IPS-20b (cell line): ENCODE measurements at regions not wholly inside any gene's neighbourhood (a gene's known extent, or its start where the extent isn't known, plus 50 kb on each side); places are given as distances from the start of the nearest gene placed in this dataset.
"Not testable (repeated sequence)": the region's sequence is repeated elsewhere in the genome, so short reads cannot be mapped to it uniquely, and the experiment has no call there.

Experiments
- H3K27ac ChIP-seq: one replicate; pipeline ENCODE4 v1.5.1; 2013; ENCODE audit warnings: low read length
- H3K27me3 ChIP-seq: 2 replicates; pipeline ENCODE4 v1.6.1; 2013; ENCODE audit warnings: mild to moderate bottlenecking, low read length, inconsistent platforms; ENCODE audit not compliant: insufficient read depth
- H3K36me3 ChIP-seq: 2 replicates; pipeline ENCODE4 v1.6.1; 2013; ENCODE audit warnings: low read depth, mild to moderate bottlenecking, inconsistent platforms, low read length, moderate library complexity; ENCODE audit not compliant: insufficient read depth
- H3K4me1 ChIP-seq: 2 replicates; pipeline ENCODE4 v1.6.1; 2013; ENCODE audit warnings: mild to moderate bottlenecking, control low read depth, inconsistent platforms, low read length, moderate library complexity; ENCODE audit not compliant: insufficient read depth
- H3K4me3 ChIP-seq: 2 replicates; pipeline ENCODE4 v1.5.1; 2013; ENCODE audit warnings: mild to moderate bottlenecking, low read length, inconsistent platforms
- H3K9ac ChIP-seq: 2 replicates; pipeline ENCODE4 v1.6.1; 2013; ENCODE audit warnings: low read depth, mild to moderate bottlenecking, inconsistent platforms, low read length, moderate library complexity
- H3K9me3 ChIP-seq: 2 replicates; pipeline ENCODE4 v1.6.1; 2013; ENCODE audit warnings: mild to moderate bottlenecking, low read depth, low read length, inconsistent platforms; ENCODE audit not compliant: insufficient read depth

DNA sequence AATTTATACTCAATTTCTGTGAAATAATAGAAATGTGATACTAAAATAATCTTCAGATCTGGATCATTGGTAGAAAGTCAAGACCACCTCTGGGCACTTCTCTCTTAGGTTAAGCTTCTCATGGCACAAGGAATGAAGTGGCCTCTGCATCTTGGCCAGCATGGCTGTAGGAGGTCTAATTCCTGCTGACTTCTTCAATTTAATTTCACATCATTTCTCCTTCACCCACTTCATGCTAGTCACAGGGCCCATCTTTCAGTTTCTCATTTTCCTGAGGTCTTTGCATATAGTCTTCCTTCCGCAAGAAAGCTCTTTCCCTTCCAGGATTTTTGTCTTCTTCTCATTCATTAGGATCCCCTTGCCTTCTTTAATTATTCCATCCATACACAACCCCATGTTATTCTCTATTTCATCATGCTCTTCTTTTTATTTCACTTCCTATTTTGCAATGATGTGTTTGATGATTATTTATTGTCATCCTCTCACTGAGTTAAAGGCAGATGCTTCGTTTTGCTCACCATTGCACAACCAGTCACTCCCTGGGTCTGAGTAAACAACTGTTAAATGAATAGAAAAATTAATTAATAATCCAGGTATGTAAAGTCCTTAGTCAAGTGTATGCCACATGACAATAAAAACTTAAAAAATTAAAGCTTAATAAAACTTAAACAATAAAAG is 397.4 kb downstream of the SPRY2 start:
- Histone ChIP-seq H3K27ac (no peak overlapping the region), H3K27me3 (no peaks in the 10 kb centered on the region), H3K9ac (no peak overlapping the region), H3K9me3 (no peaks in the 10 kb centered on the region), H3K4me1 (peaks cover 6% of the 10 kb centered on the region; the same call in 1 of the 2 replicates), H3K36me3 (no peaks in the 10 kb centered on the region), H3K4me3 (no peak overlapping the region)

GRCh38 chr13:79941752-79942151 is 399.2 kb downstream of the SPRY2 start:
- Histone ChIP-seq H3K27me3 (no peaks in the 10 kb centered on the region), H3K9me3 (no peaks in the 10 kb centered on the region), H3K9ac (no peak overlapping the region), H3K27ac (no peak overlapping the region), H3K4me1 (peaks cover 7% of the 10 kb centered on the region), H3K36me3 (no peaks in the 10 kb centered on the region), H3K4me3 (no peak overlapping the region)

GRCh38 chr13:79939689-79940088 is 401.2 kb downstream of the SPRY2 start:
- Histone ChIP-seq H3K9ac (no peak overlapping the region), H3K4me1 (peaks cover 14% of the 10 kb centered on the region), H3K4me3 (no peak overlapping the region), H3K27me3 (no peaks in the 10 kb centered on the region), H3K36me3 (no peaks in the 10 kb centered on the region), H3K9me3 (no peaks in the 10 kb centered on the region), H3K27ac (no peak overlapping the region)

DNA sequence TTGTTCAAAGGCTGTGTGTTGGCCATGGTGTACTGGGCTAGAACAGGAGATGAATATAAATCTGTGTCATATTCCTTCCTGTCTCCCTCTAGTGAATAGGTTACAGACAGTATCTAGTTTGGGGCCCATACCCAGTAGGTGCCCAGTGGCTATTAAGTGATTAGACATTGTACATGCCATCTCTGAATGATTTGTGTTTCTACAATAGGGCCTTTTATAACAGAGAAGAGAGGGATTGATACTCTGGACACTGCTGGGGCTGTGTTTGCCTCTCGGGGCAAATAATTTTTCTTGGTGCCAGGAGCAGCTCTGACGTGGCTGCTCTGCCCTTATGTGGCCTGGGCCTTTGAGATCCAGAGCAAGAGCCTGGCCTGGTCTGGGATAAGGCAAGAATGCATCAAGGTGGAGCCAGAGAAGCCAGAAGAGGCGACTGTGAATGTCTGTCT is 403.1 kb downstream of the SPRY2 start:
- H3K9ac ChIP-seq: no peak overlapping the region
- no peak overlapping the region for H3K4me3 ChIP-seq
- no peaks in the 10 kb centered on the region for H3K36me3 ChIP-seq
- peaks cover 14% of the 10 kb centered on the region for H3K4me1 ChIP-seq
- no peaks in the 10 kb centered on the region for H3K27me3 ChIP-seq
- H3K9me3 ChIP-seq: no peaks in the 10 kb centered on the region
- H3K27ac ChIP-seq: no peak overlapping the region

DNA sequence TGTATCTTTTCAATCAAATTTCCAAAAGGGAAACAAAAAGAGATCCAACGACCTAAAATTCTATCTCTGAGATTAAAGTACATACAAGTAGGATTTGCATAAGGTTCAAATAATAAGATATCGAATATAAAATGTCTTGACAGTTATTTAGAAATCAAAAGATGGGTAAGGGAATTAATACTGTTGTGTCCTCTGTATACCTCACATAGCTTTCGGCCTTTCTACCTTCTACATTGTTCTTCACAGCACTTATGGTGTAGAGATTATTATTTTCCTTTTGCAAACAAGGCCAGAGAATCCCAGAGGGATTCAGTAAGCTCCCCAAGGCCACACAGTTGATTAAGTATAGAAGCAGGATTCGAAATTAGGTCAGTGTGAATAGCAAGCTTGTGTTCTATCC is 403.6 kb downstream of the SPRY2 start:
- Histone ChIP-seq H3K9ac (no peak overlapping the region), H3K27ac (no peak overlapping the region), H3K4me3 (no peak overlapping the region), H3K36me3 (no peaks in the 10 kb centered on the region), H3K4me1 (peaks cover 14% of the 10 kb centered on the region), H3K9me3 (no peaks in the 10 kb centered on the region), H3K27me3 (no peaks in the 10 kb centered on the region)

GRCh38 chr13:79936368-79937136 is 404.4 kb downstream of the SPRY2 start:
- Histone ChIP-seq H3K27me3 (no peaks in the 10 kb centered on the region), H3K4me1 (peaks cover 14% of the 10 kb centered on the region), H3K27ac (no peak overlapping the region), H3K9me3 (no peaks in the 10 kb centered on the region), H3K36me3 (no peaks in the 10 kb centered on the region), H3K4me3 (no peak overlapping the region), H3K9ac (no peak overlapping the region)

GRCh38 chr13:79935121-79935520 is 405.8 kb downstream of the SPRY2 start:
- no peak overlapping the region for H3K27ac ChIP-seq
- H3K27me3 ChIP-seq: no peaks in the 10 kb centered on the region
- peaks cover 8% of the 10 kb centered on the region; the same call in 1 of the 2 replicates for H3K9me3 ChIP-seq
- H3K9ac ChIP-seq: no peak overlapping the region
- no peak overlapping the region for H3K4me3 ChIP-seq
- no peaks in the 10 kb centered on the region for H3K36me3 ChIP-seq
- H3K4me1 ChIP-seq: peaks cover 14% of the 10 kb centered on the region

- Histone ChIP-seq H3K4me1 (peaks cover 8% of the 10 kb centered on the region; the same call in 1 of the 2 replicates), H3K27ac (no peak overlapping the region), H3K36me3 (no peaks in the 10 kb centered on the region), H3K9ac (no peak overlapping the region), H3K27me3 (no peaks in the 10 kb centered on the region), H3K4me3 (no peak overlapping the region), H3K9me3 (peaks cover 8% of the 10 kb centered on the region; the same call in 1 of the 2 replicates)
Measured at GRCh38 chr13:79933389-79933788, 407.5 kb downstream of the SPRY2 start.

DNA sequence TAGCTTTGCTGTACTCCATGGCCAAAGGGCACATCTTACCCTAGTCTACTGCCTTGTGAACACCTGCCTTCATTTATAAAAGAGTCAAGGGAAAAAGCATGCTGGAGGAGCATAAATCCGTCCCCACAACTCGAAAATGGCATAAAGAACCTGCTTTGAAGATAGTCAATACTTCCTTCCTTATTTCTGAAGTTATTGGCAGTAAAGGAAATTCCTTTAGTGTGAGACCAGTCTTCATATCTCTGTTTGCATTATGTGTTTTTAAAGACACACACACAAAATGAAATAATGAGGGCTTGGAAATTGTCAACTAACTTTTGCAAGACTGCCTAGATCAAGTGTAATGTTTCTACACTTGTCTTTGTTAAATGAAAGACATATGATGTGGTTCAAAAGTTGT is 408.4 kb downstream of the SPRY2 start:
- Histone ChIP-seq H3K27ac (no peak overlapping the region), H3K9me3 (peaks cover 8% of the 10 kb centered on the region; the same call in 1 of the 2 replicates)

GRCh38 chr13:79923973-79924556 is 416.9 kb downstream of the SPRY2 start:
- H3K4me1 ChIP-seq, H3K27ac ChIP-seq, H3K9ac ChIP-seq: not testable (repeated sequence)

More for the DNA sequence above, 408.4 kb downstream of the SPRY2 start:
- H3K4me1 ChIP-seq: peaks cover 8% of the 10 kb centered on the region; the same call in 1 of the 2 replicates
- H3K9ac ChIP-seq: no peak overlapping the region
- H3K4me3 ChIP-seq: no peak overlapping the region
- H3K36me3 ChIP-seq: no peaks in the 10 kb centered on the region
- no peaks in the 10 kb centered on the region for H3K27me3 ChIP-seq

GRCh38 chr13:79919091-79919490 is 421.8 kb downstream of the SPRY2 start:
- Histone ChIP-seq H3K4me1 (no peaks in the 10 kb centered on the region), H3K4me3 (no peak overlapping the region), H3K36me3 (no peaks in the 10 kb centered on the region), H3K9ac (no peak overlapping the region), H3K9me3 (no peaks in the 10 kb centered on the region; the same call in 1 of the 2 replicates), H3K27ac (no peak overlapping the region), H3K27me3 (no peaks in the 10 kb centered on the region)

More at GRCh38 chr13:79923973-79924556, 416.9 kb downstream of the SPRY2 start:
- not testable (repeated sequence) for H3K9me3 ChIP-seq, H3K4me3 ChIP-seq, H3K36me3 ChIP-seq, H3K27me3 ChIP-seq
